ENCODE measurements at regions not wholly inside any gene's neighbourhood (a gene's known extent, or its start where the extent isn't known, plus 50 kb on each side); places are given as distances from the start of the nearest gene placed in this dataset.

GRCh38 chr20:60313614-60314013 is 355.4 kb downstream of the CDH26 start:
- CTCF ChIA-PET = no interaction called here
- Mint-ChIP-seq H3K4me1 (no peaks in the 10 kb centered on the region), H3K9me3 (ENCODE audit: low read depth) (peaks cover 6% of the 10 kb centered on the region), H3K27me3 (no peaks in the 10 kb centered on the region), H3K27ac (no peak overlapping the region), H3K36me3 (no peaks in the 10 kb centered on the region), H3K4me3 (no peak overlapping the region)
- ATAC-seq = no peak
- DNase-seq = no peak

DNA sequence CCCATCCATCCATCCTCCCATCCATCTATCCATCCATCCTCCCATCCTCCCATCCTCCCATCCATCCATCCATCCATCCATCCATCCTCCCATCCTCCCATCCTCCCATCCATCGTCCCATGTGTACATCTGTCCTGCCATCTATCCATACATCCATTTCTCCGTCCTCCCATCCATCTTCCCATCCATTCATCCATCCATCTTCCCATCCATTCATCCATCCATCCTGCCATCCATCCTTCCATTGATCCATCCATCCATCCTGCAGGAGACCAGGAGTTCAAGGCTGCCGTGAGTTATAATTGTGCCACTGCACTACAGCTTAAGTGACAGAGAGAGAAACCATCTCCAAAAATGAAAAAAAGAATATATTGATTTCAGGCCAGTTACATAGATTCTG is 356.5 kb downstream of the CDH26 start:
- H3K4me3 Mint-ChIP-seq = no peak overlapping the region
- H3K27ac Mint-ChIP-seq = no peak overlapping the region

GRCh38 chr20:60316476-60317158 is 358.4 kb downstream of the CDH26 start:
- Mint-ChIP-seq H3K4me1 (no peaks in the 10 kb centered on the region), H3K9me3 (ENCODE audit: low read depth) (peaks cover 6% of the 10 kb centered on the region), H3K27ac (no peak overlapping the region), H3K36me3 (no peaks in the 10 kb centered on the region), H3K4me3 (no peak overlapping the region), H3K27me3 (no peaks in the 10 kb centered on the region)
- CTCF ChIA-PET = no interaction called here
- no peak for DNase-seq
- ATAC-seq = no peak

More for the DNA sequence above, 356.5 kb downstream of the CDH26 start:
- DNase-seq (no peak), ATAC-seq (no peak)
- Mint-ChIP-seq H3K27me3 (no peaks in the 10 kb centered on the region), H3K9me3 (ENCODE audit: low read depth) (peaks cover 6% of the 10 kb centered on the region), H3K4me1 (no peaks in the 10 kb centered on the region), H3K36me3 (no peaks in the 10 kb centered on the region)
- CTCF ChIA-PET = no interaction called here

DNA sequence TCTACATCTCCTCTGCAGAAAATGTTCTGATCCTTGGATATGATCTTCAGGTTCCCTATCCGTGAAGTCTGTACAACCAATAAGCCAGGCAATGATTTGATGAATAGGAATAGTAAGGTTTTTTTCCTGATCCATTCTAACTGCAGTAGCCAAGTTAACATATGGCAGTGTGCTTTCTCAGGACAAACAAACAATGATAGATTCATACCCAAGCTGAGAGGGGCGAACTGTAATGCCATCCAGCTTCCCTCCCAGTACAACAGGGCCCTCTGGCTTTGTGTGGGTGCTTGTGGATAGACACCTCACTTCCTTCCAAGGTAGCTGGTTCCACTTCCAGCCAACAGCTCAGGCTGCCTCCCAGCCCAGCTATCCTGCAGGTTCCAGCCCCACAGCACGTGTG is 359.2 kb downstream of the CDH26 start:
- no peaks in the 10 kb centered on the region for H3K36me3 Mint-ChIP-seq
- H3K9me3 Mint-ChIP-seq (ENCODE audit: low read depth) = peaks cover 6% of the 10 kb centered on the region
- DNase-seq (no peak), ATAC-seq (no peak)
- H3K4me1 Mint-ChIP-seq = no peaks in the 10 kb centered on the region
- CTCF ChIA-PET = no interaction called here
- H3K27ac Mint-ChIP-seq = no peak overlapping the region
- H3K27me3 Mint-ChIP-seq = no peaks in the 10 kb centered on the region
- H3K4me3 Mint-ChIP-seq = no peak overlapping the region

DNA sequence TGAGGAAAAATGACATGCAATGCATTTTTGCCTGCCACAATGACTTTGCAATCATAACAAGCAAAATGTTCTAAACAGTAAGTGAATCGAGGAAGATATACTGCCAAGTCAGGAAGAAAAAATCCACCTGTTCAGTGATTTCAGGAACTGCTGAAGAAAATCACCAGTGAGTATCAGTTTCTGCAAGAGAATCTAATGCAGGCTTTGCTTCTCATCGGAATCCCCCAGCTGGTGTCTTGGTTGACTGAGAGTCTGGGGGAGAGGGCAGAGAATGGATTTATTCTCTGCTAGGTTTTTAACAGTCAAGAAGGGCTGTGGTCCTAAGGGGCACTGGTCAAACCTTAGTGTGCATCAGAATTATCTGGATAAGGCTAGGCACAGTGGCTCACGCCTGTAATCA is 363.4 kb downstream of the CDH26 start:
- CTCF ChIA-PET = interaction anchor here (0.7 kb wide), 1 partner anchor 252 kb away, joined by 4 read pairs; no protein-coding TSS in a partner anchor
- H3K9me3 Mint-ChIP-seq (ENCODE audit: low read depth) = no peaks in the 10 kb centered on the region
- H3K4me3 Mint-ChIP-seq = no peak overlapping the region
- ATAC-seq = no peak
- no peak for DNase-seq
- H3K27ac Mint-ChIP-seq = no peak overlapping the region
- H3K36me3 Mint-ChIP-seq = no peaks in the 10 kb centered on the region
- H3K27me3 Mint-ChIP-seq = no peaks in the 10 kb centered on the region
- no peaks in the 10 kb centered on the region for H3K4me1 Mint-ChIP-seq

DNA sequence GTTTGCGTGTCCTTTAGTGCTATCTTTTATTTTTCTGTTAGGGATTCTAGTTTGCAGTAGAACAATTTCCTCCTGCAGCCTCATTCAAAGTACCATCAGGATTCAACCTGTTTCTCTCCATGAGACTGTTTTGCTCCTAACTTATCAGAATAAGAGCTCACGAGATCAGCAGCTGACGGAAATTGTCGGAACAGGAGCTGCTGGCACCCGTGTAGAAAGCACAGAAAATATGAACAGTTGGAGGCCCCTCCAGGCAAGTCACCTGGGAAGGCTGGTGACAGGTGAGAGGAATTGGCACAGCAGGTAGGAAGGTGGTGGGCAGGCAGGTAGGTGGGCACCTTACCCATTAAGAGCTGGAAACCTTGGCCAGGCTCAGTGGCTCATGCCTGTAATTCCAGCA is 368.6 kb downstream of the CDH26 start:
- no peaks in the 10 kb centered on the region for H3K9me3 Mint-ChIP-seq (ENCODE audit: low read depth)
- CTCF ChIA-PET = no interaction called here
- DNase-seq (no peak), ATAC-seq (no peak)
- H3K4me3 Mint-ChIP-seq = no peak overlapping the region
- no peaks in the 10 kb centered on the region for H3K36me3 Mint-ChIP-seq
- H3K27ac Mint-ChIP-seq = no peak overlapping the region
- no peaks in the 10 kb centered on the region for H3K27me3 Mint-ChIP-seq
- no peaks in the 10 kb centered on the region for H3K4me1 Mint-ChIP-seq

GRCh38 chr20:60327971-60328660 is 369.9 kb downstream of the CDH26 start:
- Mint-ChIP-seq H3K27me3 (no peaks in the 10 kb centered on the region), H3K4me3 (no peak overlapping the region), H3K27ac (no peak overlapping the region), H3K36me3 (no peaks in the 10 kb centered on the region), H3K9me3 (ENCODE audit: low read depth) (no peaks in the 10 kb centered on the region), H3K4me1 (no peaks in the 10 kb centered on the region)
- ATAC-seq = no peak
- CTCF ChIA-PET = no interaction called here
- no peak for DNase-seq

- no peaks in the 10 kb centered on the region for H3K36me3 Mint-ChIP-seq
- no peak overlapping the region for H3K4me3 Mint-ChIP-seq
- DNase-seq (no peak), ATAC-seq (no peak)
- no peak overlapping the region for H3K27ac Mint-ChIP-seq
- no peaks in the 10 kb centered on the region for H3K9me3 Mint-ChIP-seq (ENCODE audit: low read depth)
- H3K4me1 Mint-ChIP-seq = no peaks in the 10 kb centered on the region
- H3K27me3 Mint-ChIP-seq = no peaks in the 10 kb centered on the region
- CTCF ChIA-PET = no interaction called here
Observed at GRCh38 chr20:60330461-60330860, 372.2 kb downstream of the CDH26 start.

DNA sequence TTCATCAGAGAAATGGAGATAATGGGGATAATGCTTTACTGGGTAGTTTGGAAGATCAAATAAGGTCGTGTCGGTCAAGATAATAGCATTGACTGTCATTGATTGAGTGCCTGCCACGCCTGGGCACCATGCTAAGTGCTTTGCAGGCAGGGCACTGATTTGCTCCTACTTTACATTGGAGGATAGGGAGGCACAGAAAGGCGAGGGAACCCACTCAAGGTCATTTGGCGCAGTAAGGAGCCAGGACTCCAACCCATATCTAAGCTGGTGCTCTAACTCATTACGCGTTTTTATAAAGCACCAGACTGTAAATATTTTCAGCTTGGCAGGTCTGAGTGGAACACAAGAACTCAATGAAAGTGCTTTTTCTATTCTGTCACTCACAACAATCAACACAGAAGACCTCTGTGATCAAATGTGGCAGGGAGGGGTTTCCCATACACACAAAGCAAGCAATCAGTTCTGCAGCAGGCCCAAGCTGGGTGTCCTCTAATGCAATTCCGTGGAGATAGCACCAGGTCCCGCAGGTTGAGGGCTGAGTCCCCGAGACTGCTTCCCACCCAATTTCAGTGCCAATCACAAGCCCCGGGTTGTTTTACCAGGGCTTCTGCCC is 373.6 kb downstream of the CDH26 start:
- CTCF ChIA-PET = no interaction called here
- no peak for ATAC-seq
- no peak overlapping the region for H3K27ac Mint-ChIP-seq
- H3K4me3 Mint-ChIP-seq = no peak overlapping the region
- H3K4me1 Mint-ChIP-seq = no peaks in the 10 kb centered on the region
- DNase-seq = no peak
- H3K9me3 Mint-ChIP-seq (ENCODE audit: low read depth) = no peaks in the 10 kb centered on the region
- H3K36me3 Mint-ChIP-seq = no peaks in the 10 kb centered on the region
- no peaks in the 10 kb centered on the region for H3K27me3 Mint-ChIP-seq

DNA sequence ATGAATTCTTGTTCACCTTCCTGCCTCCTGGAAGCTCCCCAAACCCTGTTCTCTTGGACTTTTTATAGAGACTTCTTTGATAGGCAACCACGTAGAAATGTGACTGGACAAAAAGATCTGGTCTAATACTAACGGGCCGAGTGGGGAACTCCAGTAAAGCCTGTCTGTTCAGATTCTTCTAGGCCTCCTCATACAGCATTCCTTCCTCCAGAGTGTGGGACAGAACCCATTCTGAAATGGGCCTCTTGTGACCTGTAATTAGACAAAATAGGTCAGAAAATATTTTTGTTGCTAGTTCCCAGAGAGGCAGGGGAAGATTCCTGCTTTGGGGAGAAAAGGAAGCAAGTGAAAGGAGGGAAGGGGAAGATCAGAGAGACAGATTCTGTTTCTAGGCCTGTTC is 374.3 kb downstream of the CDH26 start:
- CTCF ChIA-PET = no interaction called here
- DNase-seq = no peak
- Mint-ChIP-seq H3K4me3 (no peak overlapping the region), H3K27ac (no peak overlapping the region), H3K4me1 (no peaks in the 10 kb centered on the region), H3K9me3 (ENCODE audit: low read depth) (no peaks in the 10 kb centered on the region), H3K36me3 (no peaks in the 10 kb centered on the region), H3K27me3 (no peaks in the 10 kb centered on the region)
- ATAC-seq = no peak

DNA sequence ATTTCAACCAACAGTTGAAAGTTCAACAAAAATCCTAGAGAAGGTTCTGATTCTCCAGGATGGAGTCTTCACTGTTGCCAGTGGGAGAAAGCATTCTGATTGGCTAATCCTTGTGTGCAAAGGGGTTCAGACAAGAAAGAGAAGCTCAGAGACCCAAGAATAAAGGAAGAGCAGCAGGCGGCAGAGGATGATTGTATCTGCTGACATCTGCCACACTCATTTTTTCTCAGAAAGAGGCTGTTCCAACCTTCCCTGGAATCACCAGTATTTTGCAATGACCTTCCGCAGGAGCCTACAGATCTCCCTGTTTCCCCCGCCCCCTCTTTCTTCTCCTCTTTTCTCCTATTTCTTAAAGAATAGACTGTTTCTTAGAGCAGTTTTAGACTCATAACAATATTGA is 376.7 kb downstream of the CDH26 start:
- Mint-ChIP-seq H3K27me3 (no peaks in the 10 kb centered on the region), H3K4me1 (no peaks in the 10 kb centered on the region), H3K36me3 (no peaks in the 10 kb centered on the region), H3K9me3 (ENCODE audit: low read depth) (no peaks in the 10 kb centered on the region), H3K4me3 (no peak overlapping the region), H3K27ac (no peak overlapping the region)
- CTCF ChIA-PET = no interaction called here
- ATAC-seq (no peak), DNase-seq (no peak)

- no peaks in the 10 kb centered on the region for H3K36me3 Mint-ChIP-seq
- no peaks in the 10 kb centered on the region for H3K27me3 Mint-ChIP-seq
- CTCF ChIA-PET = no interaction called here
- no peak overlapping the region for H3K4me3 Mint-ChIP-seq
- H3K27ac Mint-ChIP-seq = no peak overlapping the region
- DNase-seq (no peak), ATAC-seq (no peak)
- H3K9me3 Mint-ChIP-seq (ENCODE audit: low read depth) = no peaks in the 10 kb centered on the region
- no peaks in the 10 kb centered on the region for H3K4me1 Mint-ChIP-seq
Observed at GRCh38 chr20:60338556-60338955, 380.3 kb downstream of the CDH26 start.

- ATAC-seq (no peak), DNase-seq (no peak)
- Mint-ChIP-seq H3K27ac (no peak overlapping the region), H3K4me3 (no peak overlapping the region), H3K27me3 (no peaks in the 10 kb centered on the region), H3K4me1 (no peaks in the 10 kb centered on the region), H3K9me3 (ENCODE audit: low read depth) (no peaks in the 10 kb centered on the region), H3K36me3 (no peaks in the 10 kb centered on the region)
- CTCF ChIA-PET = no interaction called here
Observed at GRCh38 chr20:60339738-60340137, 381.5 kb downstream of the CDH26 start.

DNA sequence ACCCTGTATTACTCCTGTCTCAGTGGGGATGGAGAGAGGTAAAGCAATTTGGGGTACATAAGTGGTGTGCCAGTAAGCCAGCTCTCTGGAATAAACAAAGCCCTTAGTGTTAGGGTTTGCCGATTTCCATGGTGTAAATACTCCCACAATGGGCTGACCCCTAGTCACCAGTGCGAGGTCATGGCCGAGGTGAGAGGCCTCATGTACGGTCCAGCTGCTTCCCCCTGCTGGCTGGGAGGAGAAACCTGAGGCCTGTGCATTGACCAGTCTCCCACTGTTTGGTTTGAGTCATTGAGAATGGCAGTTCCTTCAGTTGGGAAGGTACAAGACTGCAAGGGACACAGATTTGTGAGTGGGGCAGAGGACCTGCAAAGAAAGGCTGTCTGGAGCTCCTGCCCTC is 382.0 kb downstream of the CDH26 start:
- no peaks in the 10 kb centered on the region for H3K9me3 Mint-ChIP-seq (ENCODE audit: low read depth)
- no peak overlapping the region for H3K4me3 Mint-ChIP-seq
- CTCF ChIA-PET = no interaction called here
- no peak for ATAC-seq
- H3K36me3 Mint-ChIP-seq = no peaks in the 10 kb centered on the region
- no peak for DNase-seq
- no peaks in the 10 kb centered on the region for H3K4me1 Mint-ChIP-seq
- H3K27ac Mint-ChIP-seq = no peak overlapping the region
- no peaks in the 10 kb centered on the region for H3K27me3 Mint-ChIP-seq
